T1000 (cell line): ENCODE measurements at regions not wholly inside any gene's neighbourhood (a gene's known extent, or its start where the extent isn't known, plus 50 kb on each side); places are given as distances from the start of the nearest gene placed in this dataset.
"Not testable (repeated sequence)": the region's sequence is repeated elsewhere in the genome, so short reads cannot be mapped to it uniquely, and the experiment has no call there.

Source experiments
- DNase-seq: peaks from one replicate; lab custom pipeline; 2025; ENCODE audit warnings: mixed read lengths; lab: John Stamatoyannopoulos, UW

- DNase-seq: no peak
These were observed 115.4 kb upstream of the ERG start for GRCh38 chr21:38613686-38614085.

GRCh38 chr21:38614558-38614957 lies 116.3 kb upstream of the ERG start:
- no peak for DNase-seq

DNA sequence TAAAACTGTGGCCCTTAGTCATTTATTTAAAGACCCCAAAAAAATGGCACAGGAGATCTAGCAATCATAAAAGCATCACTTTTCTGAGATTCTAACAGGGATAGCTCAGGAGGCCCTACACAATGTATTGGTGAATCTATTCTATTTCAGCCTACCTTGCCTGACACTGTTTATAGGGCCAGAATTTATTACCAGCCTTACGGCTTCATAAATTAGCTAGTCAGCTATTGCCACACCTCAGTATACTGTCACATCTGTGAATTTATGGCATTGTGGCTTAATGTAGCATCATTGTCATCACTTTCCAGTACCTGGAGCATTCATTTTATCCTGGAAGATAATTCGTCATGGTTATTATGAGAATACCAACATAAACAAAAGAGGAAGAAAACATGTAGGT lies 121.2 kb upstream of the ERG start:
- DNase-seq: no peak

- DNase-seq: no peak
These were observed 121.8 kb upstream of the ERG start for GRCh38 chr21:38619992-38620479.

- no peak for DNase-seq
These were observed 122.9 kb upstream of the ERG start for GRCh38 chr21:38621132-38621531.

- no peak for DNase-seq
These were observed 124.0 kb upstream of the ERG start for GRCh38 chr21:38622081-38622826.

DNA sequence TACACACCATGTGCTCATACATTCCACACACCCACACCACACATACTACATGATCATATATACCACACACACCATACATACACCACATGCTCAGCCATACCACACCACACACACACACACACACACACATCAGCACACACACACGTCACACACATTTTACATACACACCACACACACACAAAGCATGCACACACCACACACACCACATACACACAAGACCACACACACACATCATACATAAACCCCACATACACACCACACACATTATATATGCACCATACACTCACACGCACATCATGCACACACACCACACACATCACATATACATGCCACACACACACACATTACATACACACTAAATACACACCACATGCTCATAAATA lies 124.5 kb upstream of the ERG start:
- DNase-seq: no peak

DNA sequence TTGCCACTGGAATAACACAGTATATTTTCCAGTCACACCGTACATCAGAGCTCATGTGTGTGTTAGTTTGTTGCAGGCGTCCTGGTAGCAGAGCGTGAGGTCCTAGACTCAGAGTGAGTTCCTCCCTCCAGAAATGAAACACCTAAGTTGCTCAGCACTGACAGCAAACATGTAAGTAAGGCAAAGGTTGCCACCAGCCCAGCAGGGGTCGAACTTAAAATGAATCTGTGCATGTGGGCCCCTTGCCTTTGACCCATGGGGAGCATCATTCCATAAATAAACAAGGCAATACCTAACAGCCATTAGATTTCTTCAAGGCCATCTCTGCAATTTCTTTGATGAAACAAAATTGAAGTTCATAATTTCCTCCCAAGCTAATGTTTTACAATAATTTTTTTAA lies 125.3 kb upstream of the ERG start:
- DNase-seq: no peak

DNA sequence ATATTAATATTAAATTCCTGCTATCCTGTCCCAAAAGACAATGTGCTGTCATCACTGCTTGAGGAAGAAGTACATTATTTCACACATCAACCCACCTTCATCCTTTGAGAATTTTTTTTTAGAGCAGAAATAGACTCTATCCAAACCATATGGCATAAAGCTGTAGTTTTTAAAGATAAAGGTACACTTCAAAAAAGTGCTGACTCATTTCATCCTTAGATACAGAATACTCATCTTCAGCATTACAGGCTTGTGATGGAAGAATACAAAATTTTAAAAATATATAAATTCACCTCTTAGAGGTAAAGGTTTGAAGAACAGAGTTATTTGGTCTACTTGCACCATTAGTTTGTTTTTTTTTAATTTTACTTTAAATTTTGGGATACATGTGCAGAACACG lies 126.7 kb upstream of the ERG start:
- DNase-seq: no peak

GRCh38 chr21:38626306-38626705 lies 128.0 kb upstream of the ERG start:
- DNase-seq: no peak

- no peak for DNase-seq
These were observed 130.1 kb upstream of the ERG start for GRCh38 chr21:38628349-38628748.

- no peak for DNase-seq
These were observed 132.9 kb upstream of the ERG start for GRCh38 chr21:38631206-38631605.

DNA sequence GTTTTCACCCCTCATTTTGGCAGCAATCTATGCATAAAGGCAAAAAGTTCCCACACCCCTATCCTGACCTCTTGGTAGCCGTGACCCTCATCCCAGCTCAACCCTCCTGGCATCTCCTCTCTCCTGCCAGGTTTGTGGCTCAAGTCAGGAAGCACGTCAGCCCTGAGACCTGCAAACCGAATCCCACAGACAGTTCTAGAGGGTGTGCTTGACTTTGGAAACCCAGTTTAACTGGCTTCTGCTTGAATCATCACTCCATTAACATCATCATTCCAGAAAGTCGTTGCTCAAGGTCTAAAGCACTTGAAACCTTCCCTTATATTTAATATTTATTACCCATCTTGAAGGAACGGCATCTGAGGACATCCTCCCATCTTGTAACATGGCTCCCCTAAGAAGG lies 133.4 kb upstream of the ERG start:
- no peak for DNase-seq

GRCh38 chr21:38637161-38637560 lies 138.9 kb upstream of the ERG start:
- DNase-seq: no peak

GRCh38 chr21:38639571-38640354 lies 141.5 kb upstream of the ERG start:
- DNase-seq: no peak

DNA sequence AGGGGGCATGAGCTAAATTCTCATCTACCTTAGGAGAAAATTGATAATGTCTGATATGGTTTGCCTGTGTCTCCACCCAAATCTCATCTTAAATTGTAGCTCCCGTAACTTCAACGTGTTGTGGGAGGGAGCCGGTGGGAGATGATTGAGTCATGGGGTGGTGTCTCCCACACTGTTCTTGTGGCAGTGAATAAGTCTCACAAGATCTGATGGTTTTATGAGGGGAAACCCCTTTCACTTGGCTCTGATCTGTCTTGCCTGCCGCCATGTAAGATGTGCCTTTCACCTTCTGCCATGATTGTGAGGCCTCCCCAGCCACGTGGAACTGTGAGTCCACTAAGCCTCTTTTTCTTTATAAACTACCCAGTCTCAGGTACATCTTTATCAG lies 142.1 kb upstream of the ERG start:
- not testable (repeated sequence) for DNase-seq

DNA sequence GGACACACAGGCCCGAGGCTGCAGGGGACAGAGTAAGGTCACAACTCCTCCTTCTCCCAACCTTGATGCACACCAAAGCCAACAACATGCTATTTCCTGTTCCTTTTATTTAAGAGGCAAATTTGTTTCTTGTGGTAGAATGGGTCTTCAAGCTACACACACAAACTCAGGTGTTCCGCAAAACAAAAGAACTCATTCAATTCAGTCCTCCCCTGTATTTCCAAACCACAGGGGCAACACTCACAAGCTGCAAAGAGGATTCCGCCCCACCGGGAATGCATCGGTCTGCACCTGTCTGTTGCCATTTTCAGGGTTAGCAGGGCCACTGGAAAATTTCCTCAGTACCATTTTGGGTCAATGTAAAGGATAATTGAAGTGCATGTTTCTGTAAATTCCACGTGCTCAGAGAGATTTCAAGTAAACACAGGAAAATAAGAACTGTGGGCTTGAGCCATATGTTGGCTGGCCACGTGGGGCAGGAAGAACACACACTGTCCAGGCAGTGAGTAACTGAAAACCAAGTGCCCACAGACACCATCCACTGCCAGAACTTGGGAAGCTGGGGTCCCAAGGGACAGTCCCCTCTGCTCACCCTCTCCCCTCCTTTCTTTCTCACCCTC lies 145.2 kb upstream of the ERG start:
- DNase-seq: no peak

- no peak for DNase-seq
These were observed 147.0 kb upstream of the ERG start for GRCh38 chr21:38645282-38645681.

DNA sequence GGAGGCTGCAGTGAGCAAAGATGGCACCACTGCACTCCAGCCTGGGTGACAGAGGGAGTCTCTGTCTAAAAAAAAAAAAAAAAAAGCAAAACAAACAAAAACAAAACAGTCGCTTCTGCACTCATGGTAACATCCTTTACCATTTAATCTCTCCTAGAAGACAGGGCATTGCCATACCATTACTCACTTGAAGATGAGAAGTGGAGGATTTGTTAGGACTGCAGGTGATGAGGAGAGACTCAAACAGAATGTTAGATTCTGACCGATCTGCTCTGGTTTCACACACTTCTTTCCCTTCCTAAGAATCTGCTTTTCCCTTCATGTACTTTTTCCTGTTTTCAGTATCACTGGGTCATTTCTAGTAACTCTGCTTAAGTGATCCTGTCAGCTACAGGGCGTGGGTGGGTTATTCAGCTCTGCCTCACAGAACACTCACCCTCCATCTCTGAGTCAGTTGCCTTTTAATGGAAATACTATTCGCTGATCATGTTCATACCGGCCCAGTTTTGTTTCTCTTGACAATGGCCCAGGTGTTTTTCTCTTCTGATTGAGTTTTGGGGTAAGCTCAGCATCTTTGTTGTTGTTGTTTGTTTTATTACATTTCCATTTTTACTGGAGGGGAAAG lies 148.0 kb upstream of the ERG start:
- DNase-seq: no peak

GRCh38 chr21:38649120-38649519 lies 150.8 kb upstream of the ERG start:
- no peak for DNase-seq

DNA sequence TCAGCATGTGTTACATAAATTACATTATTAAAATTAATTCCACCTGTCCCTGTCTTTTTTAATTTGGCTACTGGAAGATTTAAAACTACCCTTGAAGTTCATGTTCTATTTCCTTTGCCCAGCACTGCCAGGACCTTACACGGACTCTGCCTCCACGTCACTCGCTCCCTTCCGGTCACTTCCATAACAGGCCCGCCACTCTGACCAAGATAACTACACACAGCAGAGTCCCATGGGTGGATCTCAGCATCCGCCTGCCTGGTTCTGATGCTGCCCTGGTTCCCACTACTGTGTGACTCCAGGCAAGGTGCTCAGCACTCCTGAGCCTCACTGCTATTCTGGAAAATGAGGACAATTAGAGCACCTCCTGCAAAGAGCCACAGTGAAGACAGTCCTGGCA lies 153.3 kb upstream of the ERG start:
- no peak for DNase-seq

DNA sequence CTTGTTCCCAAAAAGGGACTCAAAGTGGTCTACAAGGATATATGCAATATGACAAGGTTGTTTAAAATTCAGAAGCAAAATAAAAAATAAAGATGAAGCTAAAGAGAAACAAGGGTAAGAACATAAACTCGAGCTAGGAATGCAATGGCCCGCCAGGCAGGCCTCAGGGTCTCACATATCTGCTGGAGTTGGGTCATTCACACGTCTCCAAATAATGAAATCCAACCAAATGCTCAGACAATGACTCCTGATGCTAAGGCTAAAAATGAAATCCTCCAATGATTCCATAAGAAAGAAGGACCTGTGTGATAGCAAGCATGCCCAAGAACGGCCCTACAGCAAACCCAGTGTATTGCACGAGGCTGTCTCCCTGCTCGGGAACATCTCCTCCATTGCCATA lies 153.3 kb upstream of the ETS2 start:
- no peak for DNase-seq

DNA sequence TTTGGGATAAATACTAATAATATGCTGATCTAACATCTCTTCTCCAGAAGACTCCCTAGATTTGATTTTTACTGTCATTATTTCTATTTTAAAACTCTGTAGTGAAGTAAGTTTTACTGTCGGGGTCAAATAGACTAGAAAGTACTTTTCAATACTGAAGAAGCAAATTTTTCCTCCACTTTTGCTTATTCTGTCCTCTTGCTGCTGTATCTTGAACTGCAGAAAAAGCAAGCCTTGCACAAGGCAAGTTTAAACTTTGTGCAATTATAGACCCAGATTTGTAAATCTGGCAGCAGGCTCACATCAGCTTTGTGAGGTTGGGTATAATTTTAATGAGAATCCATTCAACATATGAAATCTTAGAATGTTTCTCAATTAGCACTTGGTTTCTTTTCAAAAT lies 151.1 kb upstream of the ETS2 start:
- no peak for DNase-seq
